Large intestine (tissue), 3 donors: ENCODE measurements at regions not wholly inside any gene's neighbourhood (a gene's known extent, or its start where the extent isn't known, plus 50 kb on each side); places are given as distances from the start of the nearest gene placed in this dataset.

Experiments
- DNase-seq, 2 donors: peaks; one replicate each; pipeline versions ENCODE4 v3.0.0 to v3.0.0-alpha.2; 2013
- H3K27ac ChIP-seq: one replicate; pipeline ENCODE4 v1.5.1; 2013; ENCODE audit warnings: low read length
- H3K27me3 ChIP-seq: 2 replicates; pipeline ENCODE4 v1.6.1; 2013; ENCODE audit warnings: low read length; ENCODE audit not compliant: control insufficient read depth, insufficient read depth
- H3K36me3 ChIP-seq: 2 replicates; pipeline ENCODE4 v1.6.1; 2013; ENCODE audit warnings: low read length; ENCODE audit not compliant: control insufficient read depth, insufficient read depth
- H3K4me1 ChIP-seq: one replicate; pipeline ENCODE4 v1.6.1; 2013; ENCODE audit warnings: low read length; ENCODE audit not compliant: control insufficient read depth, insufficient read depth
- H3K4me3 ChIP-seq: one replicate; pipeline ENCODE4 v1.5.1; 2013; ENCODE audit warnings: low read length
- H3K9me3 ChIP-seq: one replicate; pipeline ENCODE4 v1.6.1; 2013; ENCODE audit warnings: mild to moderate bottlenecking, low read depth, low read length, moderate library complexity; ENCODE audit not compliant: control insufficient read depth
- WGBS: methylation state at CpG from one replicate; pipeline ENCODE4 v1.1.5; 2013; ENCODE audit warnings: low lambda C conversion rate; ENCODE audit not compliant: insufficient coverage; 5-methylcytosine and 5-hydroxymethylcytosine counted together

DNA sequence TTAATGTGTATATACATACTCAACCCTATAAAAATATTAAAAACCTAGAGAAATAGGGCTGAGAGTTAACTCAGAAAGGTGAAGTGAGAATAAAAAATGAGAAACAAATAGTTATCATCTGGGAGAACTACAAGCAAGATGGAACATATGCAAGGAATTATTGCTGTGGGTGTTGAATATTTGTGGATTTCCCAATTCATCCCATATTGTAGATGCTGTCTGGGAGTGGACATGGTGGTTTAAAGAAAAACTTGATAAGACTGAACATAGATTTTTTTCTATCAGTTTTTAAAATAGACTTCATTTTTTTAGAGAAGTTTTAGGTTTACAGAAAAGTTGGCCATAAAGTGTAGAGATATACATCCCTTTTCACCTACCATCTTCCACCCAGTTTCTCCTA lies 263.5 kb downstream of the SPATA31D1 start:
- H3K4me3 ChIP-seq, result no peak overlapping the region
- H3K27me3 ChIP-seq, result no peaks in the 10 kb centered on the region
- no peaks in the 10 kb centered on the region for H3K4me1 ChIP-seq
- H3K27ac ChIP-seq, result no peak overlapping the region
- no peak for DNase-seq
- no peaks in the 10 kb centered on the region for H3K36me3 ChIP-seq
- H3K9me3 ChIP-seq, result no peaks in the 10 kb centered on the region

DNA sequence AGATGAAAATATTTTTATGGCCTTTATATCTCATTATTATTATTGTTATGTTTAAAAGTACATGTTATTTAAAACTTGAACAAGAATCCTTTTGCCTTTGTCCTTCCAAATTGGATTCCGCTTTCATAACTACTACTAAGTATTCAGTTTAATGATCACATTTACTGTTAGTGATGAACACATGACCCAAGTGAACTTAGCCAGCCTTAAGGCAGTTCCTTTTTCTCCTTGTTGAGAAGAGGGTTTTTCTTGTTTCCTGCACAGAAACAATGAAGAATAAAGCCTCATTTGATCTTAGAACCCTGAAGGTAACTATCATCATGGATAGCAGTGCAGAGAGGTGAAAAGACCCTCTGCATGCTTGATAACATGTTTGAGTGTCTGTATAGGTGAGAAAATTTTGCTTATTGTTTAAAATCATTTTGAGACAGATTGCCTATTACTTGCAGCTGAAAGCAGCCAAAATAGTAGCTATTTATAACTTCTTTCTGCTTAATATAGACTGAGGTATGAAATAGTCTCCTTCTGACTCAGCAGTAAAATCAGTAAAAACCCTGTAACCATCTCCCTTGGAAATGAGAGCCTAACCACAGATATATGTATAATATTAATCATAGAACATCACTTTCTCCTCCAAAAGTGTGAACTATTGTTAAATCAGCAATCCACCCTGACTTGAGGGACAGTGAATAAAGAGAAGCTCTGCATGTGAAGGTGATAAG lies 266.2 kb downstream of the SPATA31D1 start:
- no peaks in the 10 kb centered on the region for H3K36me3 ChIP-seq
- H3K27ac ChIP-seq, result no peak overlapping the region
- no peak overlapping the region for H3K4me3 ChIP-seq
- H3K9me3 ChIP-seq, result no peaks in the 10 kb centered on the region
- 100% methylated on average over 1 of the region's 1 CpG for WGBS
- DNase-seq, result no peak
- H3K27me3 ChIP-seq, result no peaks in the 10 kb centered on the region
- H3K4me1 ChIP-seq, result no peaks in the 10 kb centered on the region

GRCh38 chr9:82255481-82256176 lies 267.1 kb downstream of the SPATA31D1 start:
- no peaks in the 10 kb centered on the region for H3K27me3 ChIP-seq
- no peaks in the 10 kb centered on the region for H3K36me3 ChIP-seq
- 80% methylated on average over 1 of the region's 10 CpGs for WGBS
- no peak overlapping the region for H3K4me3 ChIP-seq
- no peak for DNase-seq
- H3K27ac ChIP-seq, result no peak overlapping the region
- H3K9me3 ChIP-seq, result no peaks in the 10 kb centered on the region
- no peaks in the 10 kb centered on the region for H3K4me1 ChIP-seq

- H3K4me1 ChIP-seq, result no peaks in the 10 kb centered on the region
- H3K4me3 ChIP-seq, result no peak overlapping the region
- no peaks in the 10 kb centered on the region for H3K27me3 ChIP-seq
- no peaks in the 10 kb centered on the region for H3K36me3 ChIP-seq
- H3K27ac ChIP-seq, result no peak overlapping the region
- no peaks in the 10 kb centered on the region for H3K9me3 ChIP-seq
- DNase-seq, result no peak
- no CpG with 5 or more reads among the region's 2 CpGs for WGBS
Measured at GRCh38 chr9:82260691-82261090, 272.1 kb downstream of the SPATA31D1 start.

- H3K4me1 ChIP-seq, result no peaks in the 10 kb centered on the region
- 83% methylated on average over 1 of the region's 1 CpG for WGBS
- H3K36me3 ChIP-seq, result no peaks in the 10 kb centered on the region
- no peak overlapping the region for H3K27ac ChIP-seq
- H3K27me3 ChIP-seq, result no peaks in the 10 kb centered on the region
- DNase-seq, result no peak
- no peak overlapping the region for H3K4me3 ChIP-seq
- no peaks in the 10 kb centered on the region for H3K9me3 ChIP-seq
Measured at GRCh38 chr9:82263619-82264018, 275.0 kb downstream of the SPATA31D1 start.

DNA sequence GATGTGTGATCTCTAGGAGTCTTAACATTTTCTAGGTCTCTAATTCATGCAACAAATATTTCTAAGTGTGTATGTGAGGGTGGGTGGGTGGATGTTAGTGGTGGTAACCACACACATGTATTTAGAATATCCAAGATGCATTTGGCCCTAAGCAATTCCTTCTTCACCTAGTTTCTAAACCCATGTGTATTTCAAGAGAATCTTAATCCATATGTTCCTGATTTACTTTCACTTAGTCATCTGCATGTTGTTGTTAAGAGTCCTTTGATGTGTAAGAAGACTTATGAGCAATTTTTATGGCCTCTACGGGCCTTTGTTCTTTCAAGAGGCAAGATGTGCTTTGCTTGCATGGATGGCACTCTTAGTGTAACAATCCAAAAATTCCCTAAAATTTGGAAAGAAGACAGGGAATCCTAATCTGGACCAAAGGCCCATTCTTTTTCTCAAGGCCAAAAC lies 282.6 kb downstream of the SPATA31D1 start:
- Histone ChIP-seq H3K27me3 (no peaks in the 10 kb centered on the region), H3K27ac (no peak overlapping the region), H3K36me3 (no peaks in the 10 kb centered on the region), H3K4me1 (no peaks in the 10 kb centered on the region), H3K4me3 (no peak overlapping the region), H3K9me3 (no peaks in the 10 kb centered on the region)
- whole genome bisulfite sequencing, result no CpG with 5 or more reads among the region's 1 CpG
- DNase-seq, result no peak

DNA sequence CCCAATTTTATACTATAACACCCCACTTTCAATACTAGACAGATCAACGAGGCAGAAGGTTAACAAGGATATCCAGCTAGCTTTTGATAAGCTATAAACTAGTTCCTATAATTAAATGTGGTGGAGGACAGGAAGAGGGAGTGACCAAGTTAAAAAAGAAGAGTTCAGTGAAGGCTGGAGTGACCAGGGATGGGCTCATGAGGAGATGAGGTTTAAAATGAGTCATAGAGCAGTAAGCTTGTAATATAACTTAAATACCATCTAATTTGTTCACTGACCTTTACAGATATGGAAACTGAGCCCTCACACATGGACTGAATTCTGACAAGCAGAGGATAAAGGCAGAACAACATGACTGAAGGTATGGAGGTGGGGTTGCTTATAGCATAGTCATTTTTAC lies 284.5 kb downstream of the SPATA31D1 start:
- no peaks in the 10 kb centered on the region for H3K4me1 ChIP-seq
- WGBS, result no CpG with 5 or more reads among the region's 1 CpG
- H3K4me3 ChIP-seq, result no peak overlapping the region
- H3K9me3 ChIP-seq, result no peaks in the 10 kb centered on the region
- no peaks in the 10 kb centered on the region for H3K27me3 ChIP-seq
- no peak overlapping the region for H3K27ac ChIP-seq
- no peaks in the 10 kb centered on the region for H3K36me3 ChIP-seq
- DNase-seq, result no peak

DNA sequence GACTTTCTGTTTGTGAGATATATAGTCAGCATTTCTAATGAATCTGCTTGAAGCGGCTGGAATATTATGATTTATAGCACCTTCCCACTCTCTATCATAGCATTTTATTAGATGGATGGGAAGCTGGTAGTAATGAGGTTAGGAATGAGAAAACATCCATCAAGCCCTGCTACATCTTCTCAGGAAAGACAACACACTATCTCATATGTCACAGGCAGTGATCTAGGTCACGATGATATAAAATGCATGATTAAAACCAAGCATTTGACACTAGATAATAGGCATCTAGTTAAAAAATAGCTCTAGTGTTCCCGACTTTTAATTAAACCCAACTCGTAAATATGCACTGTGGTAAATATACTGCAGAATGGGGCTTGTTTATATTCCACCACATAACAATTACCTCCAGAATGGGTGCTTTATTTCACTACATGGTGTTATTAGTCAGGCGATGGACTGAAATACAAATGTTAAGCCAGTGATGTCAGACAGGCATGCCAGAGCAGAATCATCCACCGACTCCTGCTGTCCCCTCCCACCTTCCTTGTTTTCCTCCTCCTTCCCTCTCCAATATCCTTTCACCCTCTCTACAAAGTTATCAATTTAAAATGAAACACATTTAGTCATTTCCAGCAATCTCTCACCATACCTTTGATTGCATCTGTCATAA lies 286.8 kb downstream of the SPATA31D1 start:
- Histone ChIP-seq H3K27me3 (no peaks in the 10 kb centered on the region), H3K4me1 (no peaks in the 10 kb centered on the region), H3K27ac (no peak overlapping the region), H3K4me3 (no peak overlapping the region), H3K36me3 (no peaks in the 10 kb centered on the region), H3K9me3 (no peaks in the 10 kb centered on the region)
- 100% methylated on average over 2 of the region's 6 CpGs for WGBS
- DNase-seq, result no peak

- no peaks in the 10 kb centered on the region for H3K9me3 ChIP-seq
- H3K36me3 ChIP-seq, result no peaks in the 10 kb centered on the region
- no peak overlapping the region for H3K27ac ChIP-seq
- no peak for DNase-seq
- H3K27me3 ChIP-seq, result no peaks in the 10 kb centered on the region
- no peaks in the 10 kb centered on the region for H3K4me1 ChIP-seq
- H3K4me3 ChIP-seq, result no peak overlapping the region
Measured at GRCh38 chr9:82281066-82281465, 292.5 kb downstream of the SPATA31D1 start.

DNA sequence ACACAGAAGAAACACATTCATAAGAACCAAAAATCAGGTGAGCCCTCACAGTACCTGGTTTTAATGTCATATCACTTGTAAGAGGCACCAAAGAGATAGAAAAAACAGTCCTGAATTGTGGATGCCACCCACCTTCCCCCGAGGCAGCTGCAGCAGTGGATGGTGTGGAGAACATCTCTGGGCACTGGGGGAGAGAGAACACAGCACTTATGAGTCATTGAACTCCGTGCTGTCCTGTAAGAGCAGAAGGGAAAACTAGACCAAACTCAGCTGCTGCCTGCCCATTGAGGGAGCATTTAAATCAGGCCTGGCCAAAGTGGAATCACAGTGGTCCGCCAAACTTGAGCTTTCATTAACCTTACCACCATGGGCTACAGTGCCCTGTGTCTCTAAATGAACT lies 296.2 kb downstream of the SPATA31D1 start:
- no peak for DNase-seq
- no peaks in the 10 kb centered on the region for H3K4me1 ChIP-seq
- H3K36me3 ChIP-seq, result no peaks in the 10 kb centered on the region
- no peak overlapping the region for H3K4me3 ChIP-seq
- H3K27ac ChIP-seq, result no peak overlapping the region
- no CpG with 5 or more reads among the region's 3 CpGs for WGBS
- H3K27me3 ChIP-seq, result no peaks in the 10 kb centered on the region
- no peaks in the 10 kb centered on the region for H3K9me3 ChIP-seq
